NB4 (cell line): ENCODE measurements at regions not wholly inside any gene's neighbourhood (a gene's known extent, or its start where the extent isn't known, plus 50 kb on each side); places are given as distances from the start of the nearest gene placed in this dataset.
A peak's percentile ranks its signal among the peaks of the same experiment; 100 is the strongest.

Experiments
- DNase-seq: peaks from one replicate; pipeline ENCODE4 v3.0.0; 2010; ENCODE audit warnings: low read depth
- H3K4me3 ChIP-seq: one replicate; pipeline ENCODE4 v1.5.1; 2011; ENCODE audit warnings: mild to moderate bottlenecking, low read depth, low read length, moderate library complexity
- CTCF ChIP-seq: IDR thresholded peaks from one replicate; pipeline ENCODE4 v1.5.1; 2012; ENCODE audit warnings: low read depth, low read length
- MAX ChIP-seq: IDR thresholded peaks from 2 replicates; pipeline ENCODE4 v1.6.1; 2011; ENCODE audit warnings: low read depth, low read length
- MYC ChIP-seq: IDR thresholded peaks from 2 replicates; pipeline ENCODE4 v1.6.1; 2011; ENCODE audit warnings: low read depth, low read length
- POLR2A ChIP-seq: IDR thresholded peaks from 2 replicates; pipeline ENCODE4 v1.6.1; 2011; ENCODE audit warnings: mild to moderate bottlenecking; ENCODE audit not compliant: insufficient read length; ENCODE audit errors: extremely low read depth

GRCh38 chr14:25546826-25547225, 496.9 kb upstream of the STXBP6 start:
- no peak overlapping the region for H3K4me3 ChIP-seq
- DNase-seq: no peak
- TF ChIP-seq POLR2A: no peak
- TF ChIP-seq MYC: no peak
- no peak for TF ChIP-seq MAX
- no peak for TF ChIP-seq CTCF

GRCh38 chr14:25537846-25538455, 488.0 kb upstream of the STXBP6 start:
- TF ChIP-seq MYC (no peak), CTCF (peak; percentile 80)
- DNase-seq: peak; percentile 52
- H3K4me3 ChIP-seq: no peak overlapping the region

DNA sequence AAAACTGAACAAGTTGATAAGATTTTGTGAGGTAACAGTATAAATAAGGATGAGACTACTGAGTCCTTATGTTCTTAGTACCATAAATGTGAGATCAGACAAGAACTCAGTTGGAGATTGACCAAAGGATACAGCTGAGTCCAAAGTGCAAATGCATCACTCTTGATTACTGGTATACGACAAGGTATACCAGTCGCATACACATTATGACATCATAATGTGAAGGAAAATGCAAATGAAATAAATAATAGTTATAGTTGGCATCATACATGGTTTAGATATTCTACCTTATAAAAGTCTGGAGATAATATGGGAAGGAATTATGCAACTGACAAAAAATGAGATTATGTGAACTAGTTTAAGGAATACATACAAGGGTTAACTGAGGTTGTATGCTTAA, 476.3 kb upstream of the STXBP6 start:
- H3K4me3 ChIP-seq: no peak overlapping the region
- no peak for DNase-seq
- TF ChIP-seq CTCF: no peak
- TF ChIP-seq POLR2A: no peak

- H3K4me3 ChIP-seq: no peak overlapping the region
- TF ChIP-seq MYC (no peak), POLR2A (no peak), CTCF (no peak), MAX (no peak)
- DNase-seq: no peak
Observed at GRCh38 chr14:25522926-25523325, 473.0 kb upstream of the STXBP6 start.

GRCh38 chr14:25522116-25522515, 472.2 kb upstream of the STXBP6 start:
- H3K4me3 ChIP-seq: no peak overlapping the region
- no peak for TF ChIP-seq MYC
- no peak for DNase-seq

DNA sequence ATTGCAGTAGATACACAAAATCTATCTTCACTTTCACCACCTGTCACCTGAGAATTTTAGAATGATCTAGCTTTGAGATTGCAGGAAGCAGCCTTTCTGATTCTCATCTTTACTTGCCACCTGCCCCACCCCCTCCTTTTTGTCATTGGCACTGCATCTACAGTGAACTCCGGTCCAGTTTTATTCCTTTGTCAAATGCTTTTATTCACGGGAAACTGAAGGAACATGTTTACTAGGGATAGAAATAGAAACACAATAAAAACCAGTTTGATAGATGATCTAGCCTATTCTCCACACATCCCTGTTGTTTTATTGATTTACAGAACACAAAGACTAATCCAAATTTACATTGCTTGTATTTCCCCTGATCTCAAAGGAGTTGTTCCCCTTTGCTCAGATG, 471.7 kb upstream of the STXBP6 start:
- no peak overlapping the region for H3K4me3 ChIP-seq
- DNase-seq: no peak
- TF ChIP-seq MYC (no peak), MAX (no peak), CTCF (no peak), POLR2A (no peak)

- no peak for DNase-seq
- TF ChIP-seq MAX (no peak), MYC (no peak), POLR2A (no peak), CTCF (no peak)
- H3K4me3 ChIP-seq: no peak overlapping the region
Observed at GRCh38 chr14:25520821-25521220, 470.9 kb upstream of the STXBP6 start.
